ENCODE measurements at regions not wholly inside any gene's neighbourhood (a gene's known extent, or its start where the extent isn't known, plus 50 kb on each side); places are given as distances from the start of the nearest gene placed in this dataset.
"Not testable (repeated sequence)": the region's sequence is repeated elsewhere in the genome, so short reads cannot be mapped to it uniquely, and the experiment has no call there.

GRCh38 chr1:221583465-221583864 lies 158.4 kb downstream of the DUSP10 start:
- DNase-seq (ENCODE audit: insufficient read length, low spot score) (no peak), FAIRE-seq (no peak)
- TF ChIP-seq POLR2A (IDR thresholded peaks at IDR 0.05; ENCODE audit: low read depth, low read length), result no peak

DNA sequence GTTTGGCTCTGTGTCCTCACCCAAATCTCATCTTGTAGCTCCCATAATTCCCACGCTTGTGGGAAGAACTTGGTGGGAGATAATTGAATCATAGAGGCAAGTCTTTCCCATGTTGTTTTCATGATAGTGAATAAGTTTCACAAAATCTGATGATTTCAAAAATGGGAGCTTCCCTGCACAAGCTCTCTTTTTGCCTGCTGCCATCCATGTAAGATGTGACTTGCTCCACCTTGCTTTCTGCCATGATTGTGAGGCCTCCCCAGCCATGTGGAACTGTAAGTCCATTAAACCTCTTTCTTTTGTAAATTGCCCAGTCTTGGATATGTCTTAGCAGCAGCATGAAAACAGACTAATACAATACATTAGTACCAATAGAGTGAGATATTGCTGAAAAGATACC lies 154.9 kb downstream of the DUSP10 start:
- DNase-seq (ENCODE audit: insufficient read length, low spot score); FAIRE-seq: not testable (repeated sequence)

- not testable (repeated sequence) for DNase-seq (ENCODE audit: insufficient read length, low spot score); FAIRE-seq
Observed at GRCh38 chr1:221591250-221591649, 150.6 kb downstream of the DUSP10 start.

GRCh38 chr1:221594576-221594975 lies 147.3 kb downstream of the DUSP10 start:
- FAIRE-seq (no peak), DNase-seq (ENCODE audit: insufficient read length, low spot score) (no peak)
- no peak for TF ChIP-seq POLR2A (IDR thresholded peaks at IDR 0.05; ENCODE audit: low read depth, low read length)

GRCh38 chr1:221598122-221598521 lies 143.8 kb downstream of the DUSP10 start:
- TF ChIP-seq POLR2A (IDR thresholded peaks at IDR 0.05; ENCODE audit: low read depth, low read length), result no peak
- FAIRE-seq (no peak), DNase-seq (ENCODE audit: insufficient read length, low spot score) (no peak)

DNA sequence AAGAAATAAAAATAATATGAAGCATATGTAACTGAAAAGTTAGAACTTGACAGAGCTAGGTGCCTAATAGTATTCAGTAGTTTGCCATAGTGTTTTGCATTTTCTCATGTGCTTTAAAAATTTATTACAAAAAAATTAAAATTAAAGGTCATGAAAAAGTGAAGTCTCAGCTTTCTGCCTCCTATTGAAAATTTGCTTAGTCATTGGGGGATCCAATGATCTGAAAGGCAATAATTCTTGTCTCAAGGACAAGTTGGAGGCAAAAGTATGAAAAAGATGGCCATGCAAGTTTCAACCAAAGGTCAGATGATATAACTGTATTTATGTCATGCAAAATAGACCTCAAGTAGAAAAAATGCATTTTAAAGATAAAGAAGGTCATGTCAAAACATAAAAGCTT lies 140.7 kb downstream of the DUSP10 start:
- no peak for TF ChIP-seq POLR2A (IDR thresholded peaks at IDR 0.05; ENCODE audit: low read depth, low read length)
- FAIRE-seq (no peak), DNase-seq (ENCODE audit: insufficient read length, low spot score) (no peak)

- DNase-seq (ENCODE audit: insufficient read length, low spot score) (no peak), FAIRE-seq (peak; percentile 43)
- TF ChIP-seq POLR2A (IDR thresholded peaks at IDR 0.05; ENCODE audit: low read depth, low read length), result no peak
Observed at GRCh38 chr1:221602830-221603229, 139.1 kb downstream of the DUSP10 start.

DNA sequence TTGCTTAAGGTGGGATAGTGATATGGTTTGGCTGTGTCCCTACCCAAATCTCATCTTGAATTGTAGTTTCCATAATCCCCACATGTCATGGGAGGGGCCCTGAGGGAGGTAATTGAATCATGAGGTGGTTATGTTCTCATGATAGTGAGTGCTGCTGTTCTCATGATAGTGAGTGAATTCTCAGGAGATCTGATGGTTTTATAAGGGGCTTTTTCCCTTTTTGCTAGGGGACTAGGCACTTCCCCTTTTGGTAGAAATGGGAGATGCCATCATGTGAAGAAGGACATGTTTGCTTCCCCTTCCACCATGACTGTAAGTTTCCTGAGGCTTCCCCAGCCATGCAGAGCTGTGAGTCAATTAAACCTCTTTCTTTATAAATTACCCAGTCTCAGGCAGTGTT lies 137.5 kb downstream of the DUSP10 start:
- not testable (repeated sequence) for FAIRE-seq; DNase-seq (ENCODE audit: insufficient read length, low spot score)

DNA sequence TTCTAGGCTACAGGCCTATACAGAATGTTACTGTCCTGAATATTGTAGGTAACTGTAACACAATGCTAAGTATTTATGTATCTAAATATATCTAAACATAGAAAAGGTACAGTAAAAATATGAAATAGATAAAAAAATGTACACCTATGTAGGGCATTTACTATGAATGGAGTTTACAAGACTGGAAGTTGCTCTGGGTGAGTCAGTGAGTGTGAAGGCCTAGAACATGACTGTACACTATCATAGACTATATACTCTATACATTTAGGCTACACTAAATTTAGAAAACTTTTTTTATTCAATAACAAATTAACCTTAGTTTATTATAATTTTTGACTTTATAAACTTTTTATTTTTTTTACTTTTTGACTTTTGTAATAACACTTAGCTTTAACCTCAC lies 136.9 kb downstream of the DUSP10 start:
- FAIRE-seq, result no peak
- DNase-seq (ENCODE audit: insufficient read length, low spot score), result no peak
- no peak for TF ChIP-seq POLR2A (IDR thresholded peaks at IDR 0.05; ENCODE audit: low read depth, low read length)

DNA sequence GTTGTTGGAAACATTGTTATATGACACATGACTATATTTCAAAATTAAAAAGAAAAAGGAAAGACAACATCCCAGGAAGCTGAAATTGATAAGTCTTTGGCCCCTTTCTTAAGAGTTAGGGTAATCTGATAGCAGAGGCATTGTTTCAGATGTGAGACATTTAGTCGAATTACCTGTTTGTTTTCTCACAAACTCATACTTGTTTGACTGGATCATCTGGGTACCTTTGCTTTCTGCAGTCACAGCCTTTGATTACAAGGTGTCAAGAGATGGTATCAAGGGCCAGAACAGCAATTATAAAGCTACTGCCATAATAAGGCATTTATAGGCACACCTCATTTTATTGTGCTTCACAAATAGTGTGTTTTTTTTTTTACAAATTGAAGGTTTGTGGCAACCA lies 136.3 kb downstream of the DUSP10 start:
- no peak for TF ChIP-seq POLR2A (IDR thresholded peaks at IDR 0.05; ENCODE audit: low read depth, low read length)
- FAIRE-seq, result no peak
- DNase-seq (ENCODE audit: insufficient read length, low spot score), result no peak

DNA sequence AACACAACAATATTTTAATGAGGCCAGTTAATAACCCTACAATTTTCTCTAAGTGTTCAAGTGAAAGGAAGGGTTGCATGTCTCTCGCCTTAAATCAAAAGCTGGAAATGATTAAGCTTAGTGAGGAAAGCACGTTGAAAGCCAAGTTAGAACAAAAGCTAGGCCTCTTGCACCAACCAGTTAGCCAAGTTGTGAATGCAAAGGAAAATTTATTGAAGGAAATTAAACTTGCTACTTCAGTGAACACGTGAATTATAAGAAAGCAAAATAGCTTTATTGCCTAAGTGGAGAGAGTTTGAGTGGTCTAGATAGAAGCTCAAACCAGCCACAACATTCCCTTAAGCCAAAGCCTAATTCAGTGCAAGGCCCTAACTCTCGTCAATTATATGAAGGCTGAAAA lies 135.6 kb downstream of the DUSP10 start:
- DNase-seq (ENCODE audit: insufficient read length, low spot score) (no peak), FAIRE-seq (no peak)
- TF ChIP-seq POLR2A (IDR thresholded peaks at IDR 0.05; ENCODE audit: low read depth, low read length), result no peak

GRCh38 chr1:221608835-221609320 lies 133.0 kb downstream of the DUSP10 start:
- DNase-seq (ENCODE audit: insufficient read length, low spot score) (no peak), FAIRE-seq (no peak)
- TF ChIP-seq POLR2A (IDR thresholded peaks at IDR 0.05; ENCODE audit: low read depth, low read length), result no peak

GRCh38 chr1:221611656-221612046 lies 130.2 kb downstream of the DUSP10 start:
- FAIRE-seq, result no peak
- no peak for DNase-seq (ENCODE audit: insufficient read length, low spot score)
- no peak for TF ChIP-seq POLR2A (IDR thresholded peaks at IDR 0.05; ENCODE audit: low read depth, low read length)

DNA sequence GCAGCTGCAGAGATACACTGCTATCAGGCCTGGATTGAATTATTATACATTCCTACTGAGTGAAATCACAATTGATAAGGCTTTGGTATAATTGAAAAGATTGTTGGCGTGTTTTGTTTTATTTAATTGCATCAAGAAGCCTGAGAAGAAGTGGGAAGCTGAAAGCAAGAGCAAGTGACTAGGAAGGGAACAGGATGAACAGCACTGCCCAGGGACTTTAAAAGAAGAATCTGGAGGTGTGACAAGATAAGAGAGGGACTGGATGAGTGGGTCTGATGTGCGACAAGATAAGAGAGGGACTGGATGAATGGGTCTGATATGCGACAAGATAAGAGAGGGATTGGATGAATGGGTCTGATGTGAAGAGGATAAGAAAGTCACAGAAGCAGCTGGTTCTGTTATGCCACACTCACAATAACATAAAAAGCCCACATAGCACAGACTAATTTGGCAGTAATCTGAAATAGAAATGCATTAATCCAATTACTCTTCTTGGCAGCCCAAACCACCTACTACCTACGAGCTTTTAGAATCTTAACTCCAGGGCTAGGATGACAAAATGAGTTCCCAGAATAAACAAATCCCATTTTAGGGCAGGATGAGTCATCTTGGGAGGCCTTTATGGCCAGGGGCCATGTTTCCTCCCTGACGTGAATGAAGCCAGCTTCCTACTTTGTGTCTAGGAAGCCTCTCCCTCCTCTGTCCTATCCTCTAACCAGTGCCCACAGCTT lies 129.7 kb downstream of the DUSP10 start:
- DNase-seq (ENCODE audit: insufficient read length, low spot score) (peak; percentile 49), FAIRE-seq (peak; percentile 93)
- TF ChIP-seq POLR2A (IDR thresholded peaks at IDR 0.05; ENCODE audit: low read depth, low read length), result no peak

- FAIRE-seq (no peak), DNase-seq (ENCODE audit: insufficient read length, low spot score) (no peak)
- TF ChIP-seq POLR2A (IDR thresholded peaks at IDR 0.05; ENCODE audit: low read depth, low read length), result no peak
Observed at GRCh38 chr1:221620437-221621384, 121.2 kb downstream of the DUSP10 start.

Data from H54 (cell line).